BLaER1 treated with 17β-estradiol and CSF1 and Interleukin-3, amounts not matched to agents 10 nM and 100 nM (cell line): ENCODE measurements at regions not wholly inside any gene's neighbourhood (a gene's known extent, or its start where the extent isn't known, plus 50 kb on each side); places are given as distances from the start of the nearest gene placed in this dataset.
A peak's percentile ranks its signal among the peaks of the same experiment; 100 is the strongest.

Source experiments
- H3K27ac ChIP-seq, 11 experiments: shearing (Covaris generic); formaldehyde crosslinking; 2 replicates each; pipeline ENCODE4 v1.8.1; 2022
- H3K27me3 ChIP-seq, 11 experiments: shearing (Covaris generic); formaldehyde crosslinking; 2 replicates each; pipeline ENCODE4 v1.8.1; 2022
- H3K36me3 ChIP-seq, 11 experiments: shearing (Covaris generic); formaldehyde crosslinking; 2 replicates each; pipeline ENCODE4 v1.8.1; 2022
- H3K4me1 ChIP-seq, 10 experiments: shearing (Covaris generic); formaldehyde crosslinking; 2 replicates each; pipeline ENCODE4 v1.8.1; 2022
- H3K4me2 ChIP-seq, 11 experiments: shearing (Covaris generic); formaldehyde crosslinking; 2 replicates each; pipeline ENCODE4 v1.8.1; 2022
- H3K4me3 ChIP-seq, 10 experiments: shearing (Covaris generic); formaldehyde crosslinking; 2 replicates each; pipeline ENCODE4 v1.8.1; 2022
- H3K9ac ChIP-seq, 11 experiments: shearing (Covaris generic); formaldehyde crosslinking; 2 replicates each; pipeline ENCODE4 v1.8.1; 2022
- H3K9me3 ChIP-seq, 11 experiments: shearing (Covaris generic); formaldehyde crosslinking; replicated peaks in 1 of 11; 2 replicates each; pipeline ENCODE4 v1.8.1; 2022
- H4K20me1 ChIP-seq, 11 experiments: shearing (Covaris generic); formaldehyde crosslinking; 2 replicates each; pipeline ENCODE4 v1.8.1; 2022
- Cebpa-rat ChIP-seq, 11 experiments: shearing (Covaris generic); IDR thresholded peaks; 2 replicates each; pipeline ENCODE4 v1.8.1; 2022

- no peak overlapping the region for H3K9ac ChIP-seq
- no peaks in the 10 kb centered on the region for H3K9me3 ChIP-seq
- H3K27ac ChIP-seq = no peak overlapping the region
- H3K4me1 ChIP-seq = peaks cover 0 to 7% (median 0%) of the 10 kb centered on the region in 10 experiments; a peak in 2 of 20 replicates
- no peaks in the 10 kb centered on the region for H3K27me3 ChIP-seq
- TF ChIP-seq Cebpa-rat (IDR thresholded peaks at IDR 0.05) = no peak
- H3K4me3 ChIP-seq = no peak overlapping the region
- no peaks in the 10 kb centered on the region for H3K36me3 ChIP-seq
- H4K20me1 ChIP-seq = no peaks in the 10 kb centered on the region; a peak in 1 of 22 replicates
- H3K4me2 ChIP-seq = no peak overlapping the region
Measured at GRCh38 chr1:38512789-38513188, 346.8 kb downstream of the RRAGC start.

GRCh38 chr1:38512024-38512767 is 347.4 kb downstream of the RRAGC start:
- no peaks in the 10 kb centered on the region for H3K36me3 ChIP-seq
- H3K27ac ChIP-seq = no peak overlapping the region
- no peaks in the 10 kb centered on the region for H3K9me3 ChIP-seq
- H4K20me1 ChIP-seq = no peaks in the 10 kb centered on the region; a peak in 1 of 22 replicates
- no peak overlapping the region for H3K4me2 ChIP-seq
- H3K4me3 ChIP-seq = no peak overlapping the region
- TF ChIP-seq Cebpa-rat (IDR thresholded peaks at IDR 0.05) = no peak
- H3K4me1 ChIP-seq = peaks cover 0 to 9% (median 0%) of the 10 kb centered on the region in 10 experiments; a peak in 2 of 20 replicates
- H3K9ac ChIP-seq = no peak overlapping the region
- H3K27me3 ChIP-seq = no peaks in the 10 kb centered on the region

- Histone ChIP-seq H3K4me1 (peaks cover 0 to 9% (median 0%) of the 10 kb centered on the region in 10 experiments; a peak in 3 of 20 replicates), H4K20me1 (no peaks in the 10 kb centered on the region; a peak in 1 of 22 replicates), H3K4me2 (peak overlapping the region in 2 of 11 experiments; percentile 21 to 29; a peak in 1 of 22 replicates), H3K27me3 (no peaks in the 10 kb centered on the region), H3K27ac (no peak overlapping the region), H3K9me3 (no peaks in the 10 kb centered on the region), H3K4me3 (no peak overlapping the region), H3K36me3 (no peaks in the 10 kb centered on the region), H3K9ac (no peak overlapping the region)
- TF ChIP-seq Cebpa-rat (IDR thresholded peaks at IDR 0.05) = no peak
Measured at GRCh38 chr1:38508232-38508631, 351.3 kb downstream of the RRAGC start.

- H3K4me1 ChIP-seq = peaks cover 0 to 9% (median 0%) of the 10 kb centered on the region in 10 experiments; a peak in 3 of 20 replicates
- no peak for TF ChIP-seq Cebpa-rat (IDR thresholded peaks at IDR 0.05)
- no peaks in the 10 kb centered on the region for H3K27me3 ChIP-seq
- peak overlapping the region in 2 of 11 experiments; percentile 21 to 29; a peak in 1 of 22 replicates for H3K4me2 ChIP-seq
- no peaks in the 10 kb centered on the region for H3K9me3 ChIP-seq
- H3K4me3 ChIP-seq = no peak overlapping the region
- H3K9ac ChIP-seq = no peak overlapping the region
- H4K20me1 ChIP-seq = no peaks in the 10 kb centered on the region
- no peaks in the 10 kb centered on the region for H3K36me3 ChIP-seq
- H3K27ac ChIP-seq = no peak overlapping the region
Measured at GRCh38 chr1:38507563-38507962, 352.0 kb downstream of the RRAGC start.

GRCh38 chr1:38505944-38506343 is 353.6 kb downstream of the RRAGC start:
- TF ChIP-seq Cebpa-rat (IDR thresholded peaks at IDR 0.05) = no peak
- H3K9me3 ChIP-seq = no peaks in the 10 kb centered on the region
- no peaks in the 10 kb centered on the region for H4K20me1 ChIP-seq
- H3K4me2 ChIP-seq = 0 out of 22 replicates have a peak overlapping the region, but pooled peaks of 1 of the 11 experiments have one; percentile 14
- no peak overlapping the region for H3K9ac ChIP-seq
- H3K27me3 ChIP-seq = no peaks in the 10 kb centered on the region
- H3K36me3 ChIP-seq = no peaks in the 10 kb centered on the region
- peaks cover 0 to 9% (median 2%) of the 10 kb centered on the region in 10 experiments; a peak in 7 of 20 replicates for H3K4me1 ChIP-seq
- H3K27ac ChIP-seq = no peak overlapping the region
- no peak overlapping the region for H3K4me3 ChIP-seq

- H3K36me3 ChIP-seq = no peaks in the 10 kb centered on the region
- H3K9ac ChIP-seq = no peak overlapping the region
- H4K20me1 ChIP-seq = no peaks in the 10 kb centered on the region
- H3K9me3 ChIP-seq = no peaks in the 10 kb centered on the region
- no peak overlapping the region for H3K4me3 ChIP-seq
- peaks cover 9 to 28% (median 20%) of the 10 kb centered on the region in 10 experiments for H3K4me1 ChIP-seq
- no peak for TF ChIP-seq Cebpa-rat (IDR thresholded peaks at IDR 0.05)
- H3K27me3 ChIP-seq = no peaks in the 10 kb centered on the region
- no peak overlapping the region for H3K4me2 ChIP-seq
- H3K27ac ChIP-seq = no peak overlapping the region
Measured at GRCh38 chr1:38502758-38503157, 356.8 kb downstream of the RRAGC start.

GRCh38 chr1:38500891-38501290 is 358.7 kb downstream of the RRAGC start:
- TF ChIP-seq Cebpa-rat (IDR thresholded peaks at IDR 0.05) = peak in 2 of 11 experiments; percentile 33 to 48; a peak in 2 of 22 replicates
- H3K36me3 ChIP-seq = no peaks in the 10 kb centered on the region
- H3K9ac ChIP-seq = no peak overlapping the region
- H3K27ac ChIP-seq = peak overlapping the region in 2 of 11 experiments; percentile 41 to 42; a peak in 3 of 22 replicates
- no peaks in the 10 kb centered on the region for H3K9me3 ChIP-seq
- peaks cover 8 to 28% (median 20%) of the 10 kb centered on the region in 10 experiments for H3K4me1 ChIP-seq
- peak overlapping the region in 6 of 11 experiments; percentile 13 to 39 (median 21); a peak in 6 of 22 replicates for H3K4me2 ChIP-seq
- no peak overlapping the region for H3K4me3 ChIP-seq
- H3K27me3 ChIP-seq = no peaks in the 10 kb centered on the region
- no peaks in the 10 kb centered on the region for H4K20me1 ChIP-seq

- H3K4me3 ChIP-seq = no peak overlapping the region
- TF ChIP-seq Cebpa-rat (IDR thresholded peaks at IDR 0.05) = no peak
Measured at GRCh38 chr1:38500352-38500751, 359.2 kb downstream of the RRAGC start.

GRCh38 chr1:38498686-38499085 is 360.9 kb downstream of the RRAGC start:
- no peak overlapping the region for H3K9ac ChIP-seq
- peak overlapping the region; percentile 32 to 75 (median 63) for H3K4me2 ChIP-seq
- H3K36me3 ChIP-seq = no peaks in the 10 kb centered on the region
- no peak overlapping the region; a peak in 1 of 22 replicates for H3K27ac ChIP-seq
- no peaks in the 10 kb centered on the region for H4K20me1 ChIP-seq
- H3K27me3 ChIP-seq = no peaks in the 10 kb centered on the region
- H3K9me3 ChIP-seq = peaks cover 0 to 6% (median 0%) of the 10 kb centered on the region in 11 experiments; a peak in 1 of 22 replicates
- peaks cover 9 to 29% (median 20%) of the 10 kb centered on the region in 10 experiments for H3K4me1 ChIP-seq
- TF ChIP-seq Cebpa-rat (IDR thresholded peaks at IDR 0.05) = no peak
- no peak overlapping the region for H3K4me3 ChIP-seq

More at GRCh38 chr1:38500352-38500751, 359.2 kb downstream of the RRAGC start:
- Histone ChIP-seq H3K4me2 (peak overlapping the region in 4 of 11 experiments; percentile 13 to 25 (median 15); a peak in 3 of 22 replicates), H3K36me3 (no peaks in the 10 kb centered on the region), H3K4me1 (peaks cover 8 to 28% (median 20%) of the 10 kb centered on the region in 10 experiments), H3K27ac (peak overlapping the region in 2 of 11 experiments; percentile 35 to 42; a peak in 3 of 22 replicates), H4K20me1 (no peaks in the 10 kb centered on the region), H3K9ac (no peak overlapping the region), H3K9me3 (no peaks in the 10 kb centered on the region), H3K27me3 (no peaks in the 10 kb centered on the region)
